DND-41 (cell line): ENCODE measurements at regions not wholly inside any gene's neighbourhood (a gene's known extent, or its start where the extent isn't known, plus 50 kb on each side); places are given as distances from the start of the nearest gene placed in this dataset.
"Not testable (repeated sequence)": the region's sequence is repeated elsewhere in the genome, so short reads cannot be mapped to it uniquely, and the experiment has no call there.

Experiments used
- EZH2 ChIP-seq: IDR thresholded peaks from 3 replicates; pipeline ENCODE4 v1.6.1; 2012; ENCODE audit warnings: borderline replicate concordance, low read depth, mild to moderate bottlenecking, moderate library complexity, low read length, inconsistent platforms; ENCODE audit not compliant: severe bottlenecking
- TF ChIP-seq, protein P1 (sequence below): IDR thresholded peaks from 2 replicates; pipeline ENCODE4 v1.5.1; 2012; ENCODE audit warnings: borderline replicate concordance, low read length, moderate library complexity, mild to moderate bottlenecking; ENCODE audit not compliant: poor library complexity, severe bottlenecking; ENCODE audit errors: extremely low read depth

DNA sequence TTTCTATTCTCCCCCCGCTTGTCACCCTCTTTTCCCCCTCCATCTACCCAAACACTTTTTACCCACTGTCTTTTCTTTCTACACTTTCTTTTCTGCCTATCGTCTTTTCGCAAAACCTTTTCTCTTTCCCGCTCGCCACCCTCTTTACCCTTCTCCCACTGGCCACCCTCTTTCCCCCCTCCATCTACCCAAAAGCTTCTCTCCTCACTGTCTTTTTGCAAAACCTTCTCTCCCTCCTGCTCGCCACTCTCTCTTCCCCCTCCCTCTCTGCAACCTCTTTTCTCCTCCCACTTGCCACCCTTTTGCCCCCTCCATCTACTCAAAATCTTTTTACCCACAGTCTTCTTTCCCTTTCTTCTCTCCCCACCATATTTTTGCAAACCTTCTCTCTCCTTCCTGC, 4462.8 kb upstream of the OR11H1 start:
- TF ChIP-seq, protein P1, sequence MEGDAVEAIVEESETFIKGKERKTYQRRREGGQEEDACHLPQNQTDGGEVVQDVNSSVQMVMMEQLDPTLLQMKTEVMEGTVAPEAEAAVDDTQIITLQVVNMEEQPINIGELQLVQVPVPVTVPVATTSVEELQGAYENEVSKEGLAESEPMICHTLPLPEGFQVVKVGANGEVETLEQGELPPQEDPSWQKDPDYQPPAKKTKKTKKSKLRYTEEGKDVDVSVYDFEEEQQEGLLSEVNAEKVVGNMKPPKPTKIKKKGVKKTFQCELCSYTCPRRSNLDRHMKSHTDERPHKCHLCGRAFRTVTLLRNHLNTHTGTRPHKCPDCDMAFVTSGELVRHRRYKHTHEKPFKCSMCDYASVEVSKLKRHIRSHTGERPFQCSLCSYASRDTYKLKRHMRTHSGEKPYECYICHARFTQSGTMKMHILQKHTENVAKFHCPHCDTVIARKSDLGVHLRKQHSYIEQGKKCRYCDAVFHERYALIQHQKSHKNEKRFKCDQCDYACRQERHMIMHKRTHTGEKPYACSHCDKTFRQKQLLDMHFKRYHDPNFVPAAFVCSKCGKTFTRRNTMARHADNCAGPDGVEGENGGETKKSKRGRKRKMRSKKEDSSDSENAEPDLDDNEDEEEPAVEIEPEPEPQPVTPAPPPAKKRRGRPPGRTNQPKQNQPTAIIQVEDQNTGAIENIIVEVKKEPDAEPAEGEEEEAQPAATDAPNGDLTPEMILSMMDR = not testable (repeated sequence)
- not testable (repeated sequence) for TF ChIP-seq EZH2
